Osteoblast (primary cell): ENCODE measurements at regions not wholly inside any gene's neighbourhood (a gene's known extent, or its start where the extent isn't known, plus 50 kb on each side); places are given as distances from the start of the nearest gene placed in this dataset.
A peak's percentile ranks its signal among the peaks of the same experiment; 100 is the strongest.

Experiments used
- DNase-seq: peaks from one replicate; pipeline ENCODE4 v3.0.0; 2011; ENCODE audit warnings: low spot score, mixed read lengths; ENCODE audit not compliant: insufficient read length; ENCODE audit errors: missing footprints
- H2AFZ ChIP-seq: 2 replicates; pipeline ENCODE4 v1.6.0; 2011; ENCODE audit warnings: mild to moderate bottlenecking, low read length
- H3K27ac ChIP-seq: 2 replicates; pipeline ENCODE4 v1.5.1; 2011; ENCODE audit warnings: mild to moderate bottlenecking, low read depth, low read length, moderate library complexity
- H3K27me3 ChIP-seq: 2 replicates; pipeline ENCODE4 v1.6.0; 2012; ENCODE audit warnings: mild to moderate bottlenecking, control low read depth, inconsistent platforms, low read length, moderate library complexity; ENCODE audit not compliant: insufficient read depth
- H3K36me3 ChIP-seq: 2 replicates; pipeline ENCODE4 v1.5.1; 2011; ENCODE audit warnings: mild to moderate bottlenecking, low read length, control low read depth, moderate library complexity; ENCODE audit not compliant: insufficient read depth
- H3K4me1 ChIP-seq: 2 replicates; pipeline ENCODE4 v1.5.1; 2011; ENCODE audit warnings: mild to moderate bottlenecking, low read length, control low read depth, moderate library complexity; ENCODE audit not compliant: insufficient read depth
- H3K4me2 ChIP-seq: 2 replicates; pipeline ENCODE4 v1.6.0; 2011; ENCODE audit warnings: mild to moderate bottlenecking, low read length; ENCODE audit not compliant: insufficient read depth
- H3K4me3 ChIP-seq: fragments of 200-600 bp; sonication (generic); 3 replicates; pipeline ENCODE4 v1.5.1; 2012; ENCODE audit warnings: mild to moderate bottlenecking, low read length, inconsistent platforms; ENCODE audit not compliant: insufficient read depth
- H3K79me2 ChIP-seq: 2 replicates; pipeline ENCODE4 v1.6.0; 2012; ENCODE audit warnings: mild to moderate bottlenecking, low read length, control low read depth, inconsistent platforms; ENCODE audit not compliant: insufficient read depth
- H3K9me3 ChIP-seq: 2 replicates; pipeline ENCODE4 v1.5.1; 2011; ENCODE audit warnings: low read depth, low read length, control low read depth
- H4K20me1 ChIP-seq: 2 replicates; pipeline ENCODE4 v1.6.0; 2012; ENCODE audit warnings: mild to moderate bottlenecking, low read length, control low read depth; ENCODE audit not compliant: insufficient read depth
- TF ChIP-seq, protein P1 (sequence below): IDR thresholded peaks from 2 replicates; pipeline ENCODE4 v1.5.1; 2011; ENCODE audit warnings: mild to moderate bottlenecking, low read depth, low read length, moderate library complexity; ENCODE audit errors: extremely low read depth

- DNase-seq: no peak
- Histone ChIP-seq H3K27me3 (no peaks in the 10 kb centered on the region), H3K9me3 (no peaks in the 10 kb centered on the region), H2AFZ (no peak overlapping the region), H3K79me2 (no peaks in the 10 kb centered on the region), H3K36me3 (no peaks in the 10 kb centered on the region), H3K4me3 (no peak overlapping the region), H3K4me2 (no peak overlapping the region), H3K27ac (no peak overlapping the region), H3K4me1 (peaks cover 11% of the 10 kb centered on the region), H4K20me1 (no peaks in the 10 kb centered on the region)
- TF ChIP-seq, protein P1, sequence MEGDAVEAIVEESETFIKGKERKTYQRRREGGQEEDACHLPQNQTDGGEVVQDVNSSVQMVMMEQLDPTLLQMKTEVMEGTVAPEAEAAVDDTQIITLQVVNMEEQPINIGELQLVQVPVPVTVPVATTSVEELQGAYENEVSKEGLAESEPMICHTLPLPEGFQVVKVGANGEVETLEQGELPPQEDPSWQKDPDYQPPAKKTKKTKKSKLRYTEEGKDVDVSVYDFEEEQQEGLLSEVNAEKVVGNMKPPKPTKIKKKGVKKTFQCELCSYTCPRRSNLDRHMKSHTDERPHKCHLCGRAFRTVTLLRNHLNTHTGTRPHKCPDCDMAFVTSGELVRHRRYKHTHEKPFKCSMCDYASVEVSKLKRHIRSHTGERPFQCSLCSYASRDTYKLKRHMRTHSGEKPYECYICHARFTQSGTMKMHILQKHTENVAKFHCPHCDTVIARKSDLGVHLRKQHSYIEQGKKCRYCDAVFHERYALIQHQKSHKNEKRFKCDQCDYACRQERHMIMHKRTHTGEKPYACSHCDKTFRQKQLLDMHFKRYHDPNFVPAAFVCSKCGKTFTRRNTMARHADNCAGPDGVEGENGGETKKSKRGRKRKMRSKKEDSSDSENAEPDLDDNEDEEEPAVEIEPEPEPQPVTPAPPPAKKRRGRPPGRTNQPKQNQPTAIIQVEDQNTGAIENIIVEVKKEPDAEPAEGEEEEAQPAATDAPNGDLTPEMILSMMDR: no peak
Observed at GRCh38 chr4:126779001-126779400, 853.8 kb upstream of the INTU start.

DNA sequence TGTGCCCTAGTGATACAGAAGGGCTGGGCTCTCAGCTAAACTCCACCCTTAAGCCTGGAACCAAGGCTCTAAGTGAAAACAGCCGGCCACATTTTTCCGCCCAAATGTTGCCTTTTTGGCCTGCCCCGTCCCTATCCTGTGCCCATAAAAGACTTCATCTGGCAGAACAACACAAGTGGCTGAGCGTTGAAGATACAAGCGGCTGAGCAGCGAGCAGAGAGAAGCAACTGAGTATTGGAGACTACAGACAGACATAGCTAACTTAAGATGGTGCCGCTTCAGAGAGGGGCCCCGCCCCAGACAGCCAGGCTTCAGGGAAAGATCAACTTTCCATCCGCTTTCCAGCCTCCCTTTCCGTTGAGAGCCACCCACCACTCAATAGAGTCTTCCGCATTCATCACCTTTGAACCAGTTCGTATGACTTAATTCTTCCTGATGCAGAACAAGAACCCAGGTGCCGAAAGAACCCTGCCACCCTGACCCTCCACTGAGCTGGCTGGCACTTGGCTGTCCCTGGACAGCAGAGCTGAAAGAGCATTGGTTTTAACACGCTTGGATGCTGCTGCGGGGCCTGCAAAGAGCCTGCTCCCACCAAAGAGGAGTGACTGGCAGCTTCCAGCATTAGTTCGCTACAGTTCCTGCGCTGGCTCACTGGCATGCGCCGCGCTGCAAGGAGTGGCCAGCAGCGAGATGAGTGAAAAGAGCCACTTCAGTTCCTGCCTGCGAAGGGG lies 853.2 kb upstream of the INTU start:
- H2AFZ ChIP-seq: peak overlapping the region; percentile 39
- no peak overlapping the region for H3K4me3 ChIP-seq
- no peaks in the 10 kb centered on the region for H3K27me3 ChIP-seq

GRCh38 chr4:126783191-126783590 lies 849.6 kb upstream of the INTU start:
- H3K9me3 ChIP-seq: no peaks in the 10 kb centered on the region
- no peak overlapping the region for H3K4me2 ChIP-seq
- no peaks in the 10 kb centered on the region for H3K79me2 ChIP-seq
- peaks cover 2% of the 10 kb centered on the region for H3K4me1 ChIP-seq
- no peak overlapping the region for H3K27ac ChIP-seq
- H4K20me1 ChIP-seq: no peaks in the 10 kb centered on the region
- TF ChIP-seq, protein P1: no peak
- no peak overlapping the region for H3K4me3 ChIP-seq
- H2AFZ ChIP-seq: no peak overlapping the region
- DNase-seq: no peak
- no peaks in the 10 kb centered on the region for H3K36me3 ChIP-seq
- no peaks in the 10 kb centered on the region for H3K27me3 ChIP-seq

More for the DNA sequence above, 853.2 kb upstream of the INTU start:
- Histone ChIP-seq H3K79me2 (no peaks in the 10 kb centered on the region), H4K20me1 (no peaks in the 10 kb centered on the region), H3K36me3 (no peaks in the 10 kb centered on the region), H3K27ac (no peak overlapping the region), H3K4me2 (no peak overlapping the region), H3K9me3 (no peaks in the 10 kb centered on the region), H3K4me1 (peaks cover 11% of the 10 kb centered on the region)
- TF ChIP-seq, protein P1: no peak
- DNase-seq: no peak

GRCh38 chr4:126784966-126785580 lies 847.7 kb upstream of the INTU start:
- Histone ChIP-seq H2AFZ (peak overlapping the region; percentile 47), H3K79me2 (no peaks in the 10 kb centered on the region), H3K9me3 (no peaks in the 10 kb centered on the region), H4K20me1 (no peaks in the 10 kb centered on the region), H3K4me1 (no peaks in the 10 kb centered on the region), H3K4me2 (no peak overlapping the region), H3K27ac (no peak overlapping the region), H3K36me3 (no peaks in the 10 kb centered on the region), H3K27me3 (no peaks in the 10 kb centered on the region), H3K4me3 (no peak overlapping the region)
- no peak for DNase-seq
- TF ChIP-seq, protein P1: no peak
